Prostate gland (tissue), 2 donors: ENCODE measurements at regions not wholly inside any gene's neighbourhood (a gene's known extent, or its start where the extent isn't known, plus 50 kb on each side); places are given as distances from the start of the nearest gene placed in this dataset.

ENCODE experiments used
- POLR2A ChIP-seq: fragments of 450-650 bp; IDR thresholded peaks from one replicate; pipeline ENCODE4 v1.6.1; 2016; ENCODE audit warnings: antibody characterized with exemption, mild to moderate bottlenecking
- POLR2AphosphoS5 ChIP-seq: sonication (generic); formaldehyde crosslinking; IDR thresholded peaks from one replicate; pipeline ENCODE4 v1.6.1; 2017; ENCODE audit warnings: antibody characterized with exemption
- TF ChIP-seq, protein P1 (sequence below), 4 experiments: fragments of 200-600 bp in 2 of 4; fragments of 450-650 bp in 2 of 4; sonication (generic) in 2 of 4; IDR thresholded peaks; 1 replicate in 3 of 4; 2 replicates in 1 of 4; pipeline ENCODE4 v1.5.1; 2016 to 2019; ENCODE audit warnings: antibody characterized with exemption in 4 of 4, mild to moderate bottlenecking in 2 of 4, moderate library complexity in 2 of 4

DNA sequence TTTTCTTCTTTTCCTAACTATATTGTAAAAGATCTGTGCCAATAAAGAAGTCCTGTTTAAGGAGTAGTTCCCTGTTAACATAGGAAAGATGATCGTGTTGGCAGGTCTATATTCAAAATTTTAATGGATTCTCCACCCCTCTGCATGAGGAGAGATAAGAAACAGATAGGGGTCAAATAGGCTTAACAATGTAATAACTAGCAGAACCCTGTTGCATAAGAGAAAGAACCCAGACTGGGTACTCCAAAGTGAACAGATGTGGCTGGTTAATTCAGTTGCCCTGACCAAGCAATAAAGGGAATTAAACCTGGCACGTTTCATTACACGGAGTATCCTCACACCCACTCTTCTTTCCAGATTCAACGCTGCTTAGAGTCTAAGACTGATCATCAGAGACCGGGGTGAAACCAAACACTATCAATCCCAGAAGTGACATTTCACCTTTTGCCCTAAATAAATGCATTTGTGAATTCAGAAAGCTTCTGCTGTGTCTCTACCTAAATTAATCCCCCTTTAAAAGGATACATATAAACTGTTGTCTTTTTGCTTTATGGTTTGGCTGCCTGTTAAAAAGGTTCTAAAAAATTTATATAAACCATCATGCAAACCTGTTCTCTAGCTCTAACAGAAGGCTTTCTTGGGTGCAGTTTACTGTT, 1276.9 kb upstream of the WWC1 start:
- TF ChIP-seq, protein P1, sequence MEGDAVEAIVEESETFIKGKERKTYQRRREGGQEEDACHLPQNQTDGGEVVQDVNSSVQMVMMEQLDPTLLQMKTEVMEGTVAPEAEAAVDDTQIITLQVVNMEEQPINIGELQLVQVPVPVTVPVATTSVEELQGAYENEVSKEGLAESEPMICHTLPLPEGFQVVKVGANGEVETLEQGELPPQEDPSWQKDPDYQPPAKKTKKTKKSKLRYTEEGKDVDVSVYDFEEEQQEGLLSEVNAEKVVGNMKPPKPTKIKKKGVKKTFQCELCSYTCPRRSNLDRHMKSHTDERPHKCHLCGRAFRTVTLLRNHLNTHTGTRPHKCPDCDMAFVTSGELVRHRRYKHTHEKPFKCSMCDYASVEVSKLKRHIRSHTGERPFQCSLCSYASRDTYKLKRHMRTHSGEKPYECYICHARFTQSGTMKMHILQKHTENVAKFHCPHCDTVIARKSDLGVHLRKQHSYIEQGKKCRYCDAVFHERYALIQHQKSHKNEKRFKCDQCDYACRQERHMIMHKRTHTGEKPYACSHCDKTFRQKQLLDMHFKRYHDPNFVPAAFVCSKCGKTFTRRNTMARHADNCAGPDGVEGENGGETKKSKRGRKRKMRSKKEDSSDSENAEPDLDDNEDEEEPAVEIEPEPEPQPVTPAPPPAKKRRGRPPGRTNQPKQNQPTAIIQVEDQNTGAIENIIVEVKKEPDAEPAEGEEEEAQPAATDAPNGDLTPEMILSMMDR (IDR thresholded peaks at IDR 0.05) = no peak
- TF ChIP-seq POLR2A (no peak), POLR2AphosphoS5 (no peak)
